GM18907 (cell line): ENCODE measurements at regions not wholly inside any gene's neighbourhood (a gene's known extent, or its start where the extent isn't known, plus 50 kb on each side); places are given as distances from the start of the nearest gene placed in this dataset.

Experiments used
- ATAC-seq: cut with Tn5 transposase; IDR thresholded peaks from one replicate; pipeline ENCODE4 v1.9.1; 2021; ENCODE audit warnings: mild to moderate bottlenecking, moderate library complexity; ENCODE audit not compliant: unreplicated experiment

DNA sequence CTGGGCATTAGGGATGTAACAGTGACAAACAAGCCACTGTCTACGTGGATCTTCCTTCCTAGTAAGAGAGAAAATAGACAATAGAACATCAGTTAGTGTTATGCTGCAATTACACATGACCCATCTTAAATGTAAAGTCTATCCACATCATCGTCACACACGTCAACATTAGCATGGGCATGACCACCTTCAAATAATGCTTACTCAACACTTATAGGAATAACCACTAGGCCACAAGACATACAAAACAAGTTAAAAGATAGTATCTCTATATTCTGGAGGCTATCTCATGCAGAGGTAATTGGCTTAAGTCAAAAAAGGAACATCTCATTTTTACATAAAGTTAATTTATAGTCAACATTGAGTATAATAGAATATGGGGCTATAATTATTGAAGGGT is 156.5 kb downstream of the MOXD1 start:
- ATAC-seq = no peak

DNA sequence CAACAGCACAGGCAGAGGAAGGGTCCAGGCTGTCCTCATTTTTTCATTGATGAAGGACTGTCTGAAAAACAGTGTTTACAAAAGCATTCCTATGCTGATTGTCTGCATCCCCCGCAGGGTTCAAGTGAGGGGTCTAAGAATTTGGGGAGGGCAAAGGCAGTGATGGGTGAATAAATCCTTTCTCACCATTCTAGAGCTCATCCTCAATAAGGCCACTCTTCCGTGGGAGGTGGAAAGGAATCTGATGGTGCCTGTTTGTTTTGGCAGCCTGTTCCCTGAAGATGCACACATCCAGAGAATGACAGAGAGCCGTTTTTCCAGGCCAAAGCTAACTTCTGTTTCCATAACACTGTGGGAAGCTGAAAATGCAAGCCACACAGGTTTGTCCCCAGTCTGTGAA is 164.5 kb downstream of the MOXD1 start:
- ATAC-seq = no peak

GRCh38 chr6:132236281-132236680 is 165.0 kb downstream of the MOXD1 start:
- no peak for ATAC-seq

- no peak for ATAC-seq
These were observed 165.5 kb downstream of the MOXD1 start for GRCh38 chr6:132235596-132236280.

GRCh38 chr6:132234356-132234755 is 166.9 kb downstream of the MOXD1 start:
- no peak for ATAC-seq

GRCh38 chr6:132231121-132231884 is 170.0 kb downstream of the MOXD1 start:
- ATAC-seq = no peak

GRCh38 chr6:132228894-132229293 is 172.4 kb downstream of the MOXD1 start:
- ATAC-seq = no peak

GRCh38 chr6:132227904-132228303 is 173.4 kb downstream of the MOXD1 start:
- ATAC-seq = no peak

GRCh38 chr6:132224943-132225342 is 176.3 kb downstream of the MOXD1 start:
- no peak for ATAC-seq

GRCh38 chr6:132220800-132221199 is 180.5 kb downstream of the MOXD1 start:
- no peak for ATAC-seq

DNA sequence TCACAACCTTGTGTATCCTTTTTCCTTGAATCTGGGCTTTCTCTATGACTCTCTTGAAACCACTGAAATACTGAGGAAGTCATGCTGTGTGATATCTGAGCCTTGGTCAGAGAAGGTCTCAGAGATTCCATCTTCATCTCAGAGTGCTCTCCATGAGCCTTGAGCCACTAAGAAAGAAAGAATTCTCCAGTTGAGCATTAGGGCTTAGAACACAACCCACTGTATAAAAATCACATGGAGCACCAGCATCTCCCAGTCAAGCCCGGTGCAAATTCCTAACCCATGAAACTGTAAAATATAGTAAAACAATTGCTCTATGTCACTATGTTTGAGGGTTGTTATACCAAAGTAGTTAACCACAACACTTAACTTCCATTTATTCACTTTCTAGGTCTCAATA is 181.4 kb downstream of the MOXD1 start:
- ATAC-seq = no peak

- no peak for ATAC-seq
These were observed 183.1 kb downstream of the MOXD1 start for GRCh38 chr6:132218059-132218696.

GRCh38 chr6:132215805-132216204 is 185.5 kb downstream of the MOXD1 start:
- ATAC-seq = no peak

GRCh38 chr6:132214716-132215115 is 186.6 kb downstream of the MOXD1 start:
- ATAC-seq = no peak

- no peak for ATAC-seq
These were observed 187.5 kb downstream of the MOXD1 start for GRCh38 chr6:132213732-132214131.

GRCh38 chr6:132213191-132213590 is 188.1 kb downstream of the MOXD1 start:
- no peak for ATAC-seq

GRCh38 chr6:132210886-132211563 is 190.2 kb downstream of the MOXD1 start:
- no peak for ATAC-seq

- ATAC-seq = no peak
These were observed 191.9 kb downstream of the MOXD1 start for GRCh38 chr6:132209351-132209750.

- no peak for ATAC-seq
These were observed 193.3 kb downstream of the MOXD1 start for GRCh38 chr6:132207991-132208390.

GRCh38 chr6:132205946-132206345 is 195.3 kb downstream of the MOXD1 start:
- no peak for ATAC-seq

GRCh38 chr6:132204591-132204990 is 196.7 kb downstream of the MOXD1 start:
- ATAC-seq = no peak
